RKO (cell line): ENCODE measurements at regions not wholly inside any gene's neighbourhood (a gene's known extent, or its start where the extent isn't known, plus 50 kb on each side); places are given as distances from the start of the nearest gene placed in this dataset.
"Not testable (repeated sequence)": the region's sequence is repeated elsewhere in the genome, so short reads cannot be mapped to it uniquely, and the experiment has no call there.

Experiments used
- DNase-seq: peaks from one replicate; pipeline ENCODE4 v3.0.0-alpha.2; 2016; ENCODE audit warnings: low spot score

DNA sequence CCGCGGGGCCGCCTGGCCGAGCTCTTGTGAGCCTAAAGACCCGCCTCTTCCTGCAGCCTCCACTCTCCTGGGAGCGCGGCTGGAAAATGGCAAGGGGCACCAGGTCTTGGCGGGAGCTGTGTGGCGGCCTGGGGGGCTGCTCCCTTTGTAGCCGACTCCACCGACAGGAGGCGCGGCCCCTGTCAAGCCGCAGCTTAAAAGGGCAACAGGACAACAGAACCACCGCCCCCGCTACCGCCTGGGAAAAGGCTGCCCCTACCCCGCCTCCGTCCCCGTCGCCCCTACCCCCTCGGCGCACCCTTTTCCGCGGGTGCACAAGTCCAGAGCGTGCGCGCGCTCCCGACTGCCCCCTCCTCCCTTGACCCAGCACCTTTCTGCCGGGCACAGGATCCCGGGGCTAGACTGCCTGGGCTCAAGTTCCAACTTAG, 60.3 kb downstream of the GOLGA8K start:
- not testable (repeated sequence) for DNase-seq

DNA sequence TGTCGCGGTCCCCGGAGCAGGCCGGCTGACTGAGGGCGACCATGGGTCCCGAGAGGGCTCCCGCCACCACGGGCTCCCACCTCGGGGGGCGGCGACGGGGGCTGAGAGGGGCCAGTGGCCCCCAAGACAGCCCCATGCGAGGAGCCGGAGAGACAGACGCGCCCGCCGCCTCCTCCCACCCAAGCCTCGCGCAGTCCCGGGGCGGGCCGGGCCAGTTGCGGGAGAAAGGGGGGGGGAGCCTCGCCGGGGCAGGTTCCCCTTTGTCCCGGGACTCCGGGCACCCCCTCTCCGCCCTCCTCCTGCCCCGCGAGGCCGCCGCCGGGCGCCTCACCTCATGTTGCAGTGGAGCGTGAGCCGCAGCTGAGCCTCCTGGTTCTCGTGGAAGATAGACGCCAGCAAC, 60.8 kb downstream of the GOLGA8K start:
- not testable (repeated sequence) for DNase-seq

DNA sequence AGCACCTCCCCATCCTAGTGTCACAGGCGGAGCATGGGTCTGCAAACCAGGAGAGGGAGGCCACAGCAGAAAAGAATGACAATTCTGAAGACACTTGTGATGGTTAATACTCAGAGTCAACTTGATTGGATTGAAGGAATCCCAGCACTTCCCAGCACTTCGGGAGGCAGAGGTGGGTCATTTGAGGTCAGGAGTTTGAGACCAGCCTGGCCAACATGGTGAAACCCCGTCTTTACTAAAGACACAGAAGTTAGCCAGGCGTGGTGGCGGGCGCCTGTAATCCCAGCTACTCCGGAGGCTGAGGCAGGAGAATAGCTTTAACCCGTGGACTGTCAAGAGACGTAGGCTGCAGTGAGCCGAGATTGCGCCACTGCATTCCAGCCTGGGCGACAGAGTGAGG, 61.6 kb downstream of the GOLGA8K start:
- not testable (repeated sequence) for DNase-seq

DNA sequence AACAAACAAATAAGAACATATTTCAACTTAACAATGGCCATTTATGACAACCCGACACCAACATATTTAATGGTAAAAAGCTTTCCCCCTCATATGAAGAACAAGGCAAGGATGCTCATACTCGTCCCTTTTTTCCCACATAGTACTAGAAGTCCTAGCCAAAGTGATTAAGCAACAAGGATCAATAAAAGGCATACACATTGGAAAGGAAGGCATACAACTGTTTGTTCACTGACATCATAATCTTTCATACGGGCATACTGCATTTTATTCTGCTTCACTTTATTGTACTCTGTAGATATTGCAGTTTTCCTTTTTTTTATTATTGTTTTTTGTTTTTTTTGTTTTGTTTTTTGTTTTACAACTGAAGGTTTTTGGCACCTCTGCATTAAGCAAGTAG, 66.3 kb downstream of the GOLGA8K start:
- DNase-seq: not testable (repeated sequence)

DNA sequence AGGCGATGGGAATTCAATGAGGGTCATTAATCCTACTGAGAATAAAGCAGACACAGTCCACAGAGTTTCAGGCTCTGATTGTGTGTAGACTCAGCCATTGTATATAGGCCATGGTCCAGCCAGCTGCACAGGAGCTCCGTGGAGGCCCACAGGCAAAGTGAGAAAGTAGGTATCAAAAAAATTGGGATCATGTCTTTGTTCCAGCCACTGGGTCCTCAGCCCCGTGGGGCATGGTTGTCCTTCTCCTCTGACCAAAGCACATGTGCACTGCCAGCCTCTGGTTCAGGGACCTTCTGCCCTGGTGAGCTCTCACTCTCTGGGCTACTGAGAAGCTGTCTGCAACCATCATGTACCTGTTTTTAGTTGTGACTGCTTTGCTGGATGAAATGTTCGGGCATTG, 79.7 kb downstream of the GOLGA8K start:
- DNase-seq: not testable (repeated sequence)

DNA sequence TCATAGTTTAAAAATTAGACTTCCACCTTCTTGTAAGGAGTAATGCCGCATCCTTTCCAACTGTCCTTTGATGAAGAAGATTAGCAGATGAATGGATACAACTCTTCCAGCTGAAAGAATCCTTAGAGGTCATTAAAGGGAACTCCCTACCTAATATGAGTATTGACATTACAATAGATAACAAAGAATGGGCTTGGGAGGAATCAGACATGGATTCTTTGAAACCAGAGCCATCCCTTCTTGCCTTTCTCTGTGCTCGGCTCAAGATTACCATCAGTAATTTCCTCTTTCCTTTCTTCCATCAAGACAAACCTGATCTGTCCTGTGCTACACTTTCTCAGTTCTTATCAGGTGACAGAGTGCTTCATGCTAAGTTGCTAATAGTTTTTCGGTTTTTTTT, 83.8 kb downstream of the GOLGA8K start:
- not testable (repeated sequence) for DNase-seq

DNA sequence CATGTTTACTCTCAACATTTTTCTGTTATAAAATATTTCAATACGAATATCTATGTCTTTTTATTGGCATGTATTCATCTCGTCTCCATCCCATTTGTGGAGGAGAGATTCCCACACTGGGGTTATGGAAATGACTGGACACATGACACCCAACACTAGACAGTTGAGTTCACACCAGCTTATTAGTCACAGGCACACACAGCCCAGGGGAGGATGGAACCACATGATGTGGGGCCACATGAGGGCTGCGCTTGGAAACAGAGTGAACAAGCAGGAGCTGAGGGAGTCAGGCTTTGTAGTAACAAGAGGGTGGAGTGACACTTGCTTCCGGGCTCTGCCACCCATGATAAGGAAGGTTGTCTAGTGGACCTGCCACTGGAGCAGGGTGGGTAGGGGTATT, 86.6 kb downstream of the GOLGA8K start:
- DNase-seq: not testable (repeated sequence)

DNA sequence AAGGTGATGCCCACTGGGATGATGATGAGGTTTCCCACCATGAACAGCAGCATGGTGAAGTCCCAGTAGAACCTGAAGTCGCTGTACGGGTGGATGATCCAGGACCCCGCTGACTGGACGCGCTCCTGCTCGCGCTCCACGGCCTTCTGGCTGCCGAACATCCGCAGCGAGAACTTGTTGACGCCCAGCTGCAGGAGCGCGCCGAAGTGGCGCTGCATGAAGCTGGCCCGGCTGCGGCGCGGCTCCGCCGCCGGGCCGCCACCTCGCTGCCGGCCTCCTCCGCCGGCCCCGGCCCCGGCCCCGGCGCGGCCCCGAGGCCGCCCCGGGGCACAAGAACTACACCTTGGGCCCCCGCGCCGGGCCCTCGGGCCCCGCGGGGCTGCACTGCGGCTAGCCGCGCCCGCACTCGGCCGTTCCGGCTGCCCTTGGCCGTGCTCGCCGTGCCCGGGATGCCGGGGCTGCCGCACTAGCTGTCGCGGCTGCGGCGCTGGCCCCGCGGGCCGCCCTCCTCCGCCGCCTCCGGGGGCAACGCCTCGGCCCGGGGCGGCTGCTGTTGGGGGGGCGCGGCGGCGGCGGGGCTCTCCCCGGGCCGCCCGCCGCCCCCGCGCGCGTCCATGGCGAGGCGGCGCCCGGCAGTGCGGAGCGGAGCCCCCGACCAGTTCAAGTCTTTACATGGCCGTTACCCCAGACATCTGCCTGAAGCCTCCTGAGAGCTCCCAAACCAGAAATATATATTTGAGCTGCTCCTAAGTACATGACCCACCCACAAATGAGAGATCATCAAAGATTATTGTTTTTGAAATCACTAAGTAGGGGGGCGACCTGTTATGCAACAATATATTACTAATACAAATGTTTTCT, 87.8 kb downstream of the GOLGA8K start:
- not testable (repeated sequence) for DNase-seq

DNA sequence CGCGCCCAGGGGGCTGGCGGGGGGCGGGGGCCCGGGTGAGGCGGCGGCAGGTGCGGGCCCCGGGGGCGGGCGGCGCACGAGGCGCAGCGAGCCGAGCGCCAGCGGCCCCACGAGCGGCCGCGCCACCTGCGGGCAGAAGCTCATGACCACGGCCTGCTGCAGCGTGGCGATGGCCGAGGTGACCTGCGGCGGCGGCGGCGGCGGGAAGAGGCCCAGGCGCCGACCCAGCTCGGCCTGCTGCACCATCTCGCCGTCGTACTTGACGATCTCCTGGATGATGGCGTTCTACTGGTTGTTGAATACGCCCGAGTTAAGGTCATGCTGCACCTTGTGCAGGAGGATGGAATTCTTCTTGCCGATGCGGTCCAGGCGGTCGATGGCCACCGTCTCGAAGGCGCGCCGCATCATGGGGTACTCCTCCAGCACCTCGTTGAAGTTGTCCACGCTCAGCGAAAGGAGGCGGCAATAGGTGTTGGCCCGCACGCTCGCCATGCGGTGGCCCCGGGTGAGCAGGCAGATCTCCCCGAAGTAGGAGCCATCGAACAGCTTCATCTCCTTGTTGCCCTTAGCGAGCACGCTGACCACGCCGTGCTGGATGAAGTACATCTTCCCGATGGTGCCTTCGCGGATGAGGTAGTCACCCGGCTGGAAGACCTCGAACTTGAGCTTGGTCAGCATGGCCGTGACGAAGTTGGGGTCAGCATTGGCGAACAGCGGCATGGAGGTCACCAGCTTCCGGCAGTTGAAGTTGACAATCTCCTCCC, 89.5 kb downstream of the GOLGA8K start:
- DNase-seq: not testable (repeated sequence)

DNA sequence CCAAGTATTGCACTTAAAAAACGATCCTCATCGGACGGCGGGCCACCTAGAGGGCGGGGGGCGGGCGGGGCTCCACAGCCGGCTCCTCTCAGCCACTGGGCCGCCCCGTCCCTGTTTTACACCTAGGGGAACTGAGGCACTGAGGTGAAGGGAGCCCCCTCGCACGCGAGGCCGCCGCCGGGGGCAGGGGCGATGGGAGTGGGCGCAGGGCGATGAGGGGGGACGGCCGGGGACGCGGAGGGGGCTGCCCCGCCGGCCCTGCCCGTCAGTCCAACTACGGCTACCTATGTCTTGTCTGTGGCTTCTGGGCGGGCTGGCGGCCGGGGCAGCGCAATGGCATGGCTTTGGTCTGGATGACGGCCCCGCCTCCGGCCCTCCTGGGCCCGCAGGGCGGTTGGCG, 90.4 kb downstream of the GOLGA8K start:
- DNase-seq: not testable (repeated sequence)

DNA sequence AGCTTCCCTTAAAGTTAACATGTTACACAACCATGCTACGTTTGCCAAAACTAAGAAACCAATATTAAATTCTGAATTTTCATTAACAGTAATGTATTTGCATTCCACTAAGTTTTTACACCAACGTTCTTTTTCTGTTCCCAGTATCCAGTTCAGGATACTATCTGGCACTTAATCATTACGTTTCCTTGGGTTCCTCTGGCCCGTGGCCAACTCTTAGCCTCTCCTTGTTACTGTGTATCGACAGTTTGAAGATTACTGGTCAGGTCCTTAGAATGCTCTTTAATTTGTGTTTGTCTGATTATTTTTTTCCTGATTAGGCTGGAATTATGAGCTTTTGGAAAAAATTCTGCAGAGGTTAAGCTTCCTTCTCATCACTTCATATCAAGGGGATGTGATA, 95.5 kb downstream of the GOLGA8K start:
- DNase-seq: not testable (repeated sequence)

DNA sequence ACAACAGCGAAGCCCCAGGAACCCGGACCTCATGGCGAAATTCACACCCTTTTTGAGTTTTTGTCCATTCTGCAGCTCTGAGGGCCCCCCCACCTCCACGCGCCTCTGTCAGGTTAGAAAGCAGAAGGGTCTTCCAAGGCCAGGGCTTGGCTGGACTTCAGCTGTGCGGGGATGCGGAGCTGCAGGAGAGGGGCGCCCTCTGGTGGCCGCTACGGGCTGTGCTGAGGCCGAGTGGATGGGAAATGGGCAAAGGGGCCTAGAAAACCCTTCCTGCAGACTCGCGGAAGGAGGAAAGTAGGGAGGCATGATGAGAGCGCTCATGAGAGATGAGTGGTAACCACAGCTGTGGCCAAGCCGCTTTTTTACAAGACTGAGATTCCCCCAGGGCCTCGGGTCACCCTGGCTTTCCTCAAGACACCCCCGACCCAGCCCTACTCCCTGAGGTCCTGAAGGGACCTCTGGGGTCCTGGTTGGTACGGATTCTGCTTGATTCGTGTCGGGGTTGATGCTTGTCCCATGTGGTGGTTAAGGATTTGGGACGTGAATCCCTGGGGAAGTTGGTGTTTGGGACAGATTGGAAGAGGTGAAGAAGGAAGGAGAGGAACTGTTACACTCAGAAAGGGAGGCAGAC, 126.8 kb downstream of the GOLGA8K start:
- not testable (repeated sequence) for DNase-seq

DNA sequence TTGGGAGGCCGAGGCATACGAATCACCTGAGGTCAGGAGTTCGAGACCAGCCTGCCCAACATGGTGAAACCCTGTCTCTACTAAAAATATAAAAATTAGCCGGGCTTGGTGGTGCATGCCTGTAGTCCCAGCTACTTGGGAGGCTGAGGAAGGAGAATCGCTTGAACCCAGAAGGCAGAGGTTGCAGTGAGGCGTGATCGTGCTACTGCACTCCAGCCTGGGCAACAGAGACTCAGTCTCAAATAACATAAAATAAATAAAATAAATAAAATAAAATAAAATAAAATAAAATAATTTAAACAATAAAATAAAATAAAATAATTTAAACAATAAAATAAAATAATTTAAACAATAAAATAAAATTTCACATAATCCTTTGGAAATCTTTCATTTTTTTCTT, 149.1 kb downstream of the GOLGA8K start:
- DNase-seq: not testable (repeated sequence)

DNA sequence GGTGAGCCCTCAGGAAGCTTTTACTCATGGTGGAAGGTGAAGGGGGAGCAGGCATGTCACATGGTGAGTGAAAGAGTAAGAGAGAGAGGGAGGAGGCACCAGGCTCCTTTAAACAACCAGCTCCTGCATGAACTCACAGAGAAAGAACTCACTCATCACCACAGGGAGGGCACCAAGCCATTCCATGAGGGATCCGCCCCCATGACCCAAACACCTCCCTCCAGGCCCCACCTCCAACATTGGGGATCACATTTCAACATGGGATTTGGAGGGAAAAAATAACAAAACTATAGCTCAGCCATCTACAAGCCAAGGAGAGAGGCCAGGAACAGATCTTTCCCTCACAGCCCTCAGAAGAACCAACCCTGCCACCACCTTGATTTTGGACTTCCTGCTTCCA, 153.9 kb downstream of the GOLGA8K start:
- DNase-seq: not testable (repeated sequence)

DNA sequence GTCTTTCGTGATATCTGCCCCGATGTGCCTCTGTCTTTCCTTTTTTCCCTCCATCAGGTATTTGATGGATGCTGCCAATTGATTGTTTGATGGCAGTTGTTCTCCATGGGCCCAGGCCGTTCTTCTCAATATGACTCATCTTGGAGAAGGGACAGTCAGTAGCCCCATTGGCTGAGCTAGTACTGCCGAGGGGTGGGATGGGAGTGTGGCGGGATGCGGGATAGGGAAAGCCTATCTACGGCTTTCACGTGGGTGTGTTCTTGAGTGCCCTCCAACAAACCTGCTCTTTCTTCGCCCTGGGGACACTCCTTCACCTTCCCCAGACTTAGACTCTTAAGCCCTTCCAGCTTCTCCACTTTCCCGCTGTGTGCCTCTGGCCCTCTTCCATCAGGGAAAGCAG, 159.4 kb downstream of the GOLGA8K start:
- DNase-seq: not testable (repeated sequence)

DNA sequence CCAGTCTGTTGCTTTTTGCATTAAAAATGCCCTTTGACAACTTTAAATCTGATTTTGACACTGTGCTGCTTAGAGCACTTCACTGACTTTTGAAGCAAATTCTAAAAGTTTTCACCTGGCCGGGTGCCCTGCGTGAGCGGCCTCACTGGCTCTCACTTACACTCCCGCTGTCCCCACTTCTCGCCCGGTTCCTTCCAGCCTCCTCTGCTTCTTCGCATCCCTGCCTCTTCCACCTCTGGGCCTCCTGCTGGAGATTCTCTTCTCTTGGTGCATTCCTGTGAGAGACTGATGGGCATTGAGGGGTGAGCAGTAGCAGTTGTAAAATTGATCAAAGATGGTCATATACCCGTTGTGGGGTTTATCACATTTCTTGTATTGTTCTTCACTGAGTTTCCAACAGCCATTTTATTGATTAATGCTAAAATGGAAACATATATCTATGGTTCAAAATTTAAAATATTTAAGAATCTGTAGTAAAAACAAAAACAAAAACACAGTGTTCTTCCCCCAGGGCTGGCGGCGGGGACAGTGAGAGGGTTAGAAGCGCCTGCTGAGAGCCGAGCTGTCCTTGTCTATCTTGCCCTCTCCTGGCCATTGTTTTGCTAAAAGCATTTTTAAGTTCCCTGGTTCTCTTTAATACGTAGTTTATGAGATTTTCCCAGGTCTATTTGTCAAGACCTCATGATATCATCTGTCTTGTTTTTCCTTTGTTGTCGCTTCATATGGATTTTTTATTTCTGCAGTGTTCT, 160.1 kb downstream of the GOLGA8K start:
- DNase-seq: not testable (repeated sequence)

DNA sequence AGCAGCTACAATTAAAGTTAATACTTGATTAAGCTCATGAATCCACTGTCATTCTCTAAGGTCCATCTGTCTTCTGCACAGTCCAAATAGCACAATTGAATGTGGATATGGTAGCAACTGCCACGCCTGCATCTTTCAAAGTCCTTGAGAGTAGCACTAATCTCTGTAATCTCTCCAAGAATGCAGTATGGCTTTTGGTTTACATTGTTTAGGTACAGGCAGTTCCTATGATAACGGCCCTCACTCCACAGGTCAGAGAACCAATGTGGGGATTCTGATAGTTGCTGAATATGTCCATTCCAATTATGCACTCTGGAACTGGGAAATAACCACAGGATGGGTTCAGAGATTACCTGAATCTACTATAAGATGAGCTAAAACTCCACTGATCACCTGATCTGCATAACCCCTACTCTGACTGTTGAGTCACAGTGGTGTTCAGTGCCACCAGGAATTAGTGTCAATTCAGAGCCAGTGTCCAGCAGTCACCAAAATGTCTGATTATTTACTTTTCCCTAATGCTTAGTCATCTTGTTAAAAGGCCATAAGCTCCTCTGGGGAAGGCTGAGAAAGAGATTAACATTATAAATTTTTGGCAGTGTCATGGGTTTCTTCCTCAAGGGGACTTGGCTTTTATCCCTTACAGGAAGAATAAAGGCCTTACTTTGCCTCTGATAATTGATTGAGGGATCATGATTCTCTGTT, 175.5 kb downstream of the GOLGA8K start:
- not testable (repeated sequence) for DNase-seq

DNA sequence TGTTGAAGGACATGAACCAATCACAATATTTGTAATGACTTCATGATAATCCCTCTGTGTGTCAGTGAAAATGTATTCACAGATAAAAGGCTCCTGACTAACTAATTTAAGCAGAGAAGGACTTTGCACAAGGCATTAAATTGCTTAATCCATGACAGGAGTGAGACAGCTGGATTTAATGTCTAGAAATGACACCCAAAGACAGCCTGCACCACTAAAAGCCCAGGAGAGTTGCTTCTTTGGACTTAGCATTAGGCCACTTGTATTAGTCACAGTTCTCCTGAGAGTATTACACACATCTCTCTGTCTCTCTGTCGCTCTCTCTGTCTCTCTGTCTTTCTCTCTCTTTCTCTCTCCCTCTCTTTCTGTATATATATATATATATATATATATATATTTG, 180.4 kb downstream of the GOLGA8K start:
- DNase-seq: peak; percentile 0
